ENCODE measurements at regions not wholly inside any gene's neighbourhood (a gene's known extent, or its start where the extent isn't known, plus 50 kb on each side); places are given as distances from the start of the nearest gene placed in this dataset.

DNA sequence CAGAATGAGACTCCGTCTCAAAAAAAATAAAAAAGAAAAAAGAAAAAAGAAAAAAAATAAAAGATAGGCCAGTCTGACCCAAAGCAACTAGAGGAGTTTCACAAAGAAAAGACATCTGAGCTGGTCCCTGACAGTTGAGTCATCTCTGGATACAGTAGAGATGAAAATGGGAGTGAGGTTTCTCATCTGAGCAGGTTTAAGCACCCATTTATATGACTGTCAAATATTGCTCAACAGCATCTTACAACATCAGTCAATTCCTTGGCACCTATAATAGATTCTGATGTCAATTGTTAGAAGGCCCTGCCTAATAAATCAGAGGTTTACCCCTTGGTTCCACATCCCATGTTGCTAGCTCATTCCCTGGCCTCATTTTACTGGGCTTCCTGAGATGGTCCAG, 490.5 kb downstream of the MAGEE1 start:
- TF ChIP-seq POLR2A (IDR thresholded peaks at IDR 0.05), result no peak
- TF ChIP-seq, protein P1, sequence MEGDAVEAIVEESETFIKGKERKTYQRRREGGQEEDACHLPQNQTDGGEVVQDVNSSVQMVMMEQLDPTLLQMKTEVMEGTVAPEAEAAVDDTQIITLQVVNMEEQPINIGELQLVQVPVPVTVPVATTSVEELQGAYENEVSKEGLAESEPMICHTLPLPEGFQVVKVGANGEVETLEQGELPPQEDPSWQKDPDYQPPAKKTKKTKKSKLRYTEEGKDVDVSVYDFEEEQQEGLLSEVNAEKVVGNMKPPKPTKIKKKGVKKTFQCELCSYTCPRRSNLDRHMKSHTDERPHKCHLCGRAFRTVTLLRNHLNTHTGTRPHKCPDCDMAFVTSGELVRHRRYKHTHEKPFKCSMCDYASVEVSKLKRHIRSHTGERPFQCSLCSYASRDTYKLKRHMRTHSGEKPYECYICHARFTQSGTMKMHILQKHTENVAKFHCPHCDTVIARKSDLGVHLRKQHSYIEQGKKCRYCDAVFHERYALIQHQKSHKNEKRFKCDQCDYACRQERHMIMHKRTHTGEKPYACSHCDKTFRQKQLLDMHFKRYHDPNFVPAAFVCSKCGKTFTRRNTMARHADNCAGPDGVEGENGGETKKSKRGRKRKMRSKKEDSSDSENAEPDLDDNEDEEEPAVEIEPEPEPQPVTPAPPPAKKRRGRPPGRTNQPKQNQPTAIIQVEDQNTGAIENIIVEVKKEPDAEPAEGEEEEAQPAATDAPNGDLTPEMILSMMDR (IDR thresholded peaks at IDR 0.05), result no peak

Measured in adrenal gland (tissue), 5 donors.